NCI-H2171 treated with DMSO at 0.1 percent for 48 hours (cell line): ENCODE measurements at regions not wholly inside any gene's neighbourhood (a gene's known extent, or its start where the extent isn't known, plus 50 kb on each side); places are given as distances from the start of the nearest gene placed in this dataset.
"Not testable (repeated sequence)": the region's sequence is repeated elsewhere in the genome, so short reads cannot be mapped to it uniquely, and the experiment has no call there.

ENCODE experiments used
- DNase-seq: peaks from one replicate; lab custom pipeline; 2025; lab: John Stamatoyannopoulos, UW

- no peak for DNase-seq
Observed at GRCh38 chr10:7108141-7108540, 302.7 kb downstream of the SFMBT2 start.

- no peak for DNase-seq
Observed at GRCh38 chr10:7107285-7107684, 303.5 kb downstream of the SFMBT2 start.

- not testable (repeated sequence) for DNase-seq
Observed at GRCh38 chr10:7104379-7104778, 306.5 kb downstream of the SFMBT2 start.

GRCh38 chr10:7102557-7103349 lies 308.1 kb downstream of the SFMBT2 start:
- DNase-seq: no peak

- no peak for DNase-seq
Observed at GRCh38 chr10:7102084-7102483, 308.8 kb downstream of the SFMBT2 start.

GRCh38 chr10:7101451-7101850 lies 309.4 kb downstream of the SFMBT2 start:
- DNase-seq: no peak

- no peak for DNase-seq
Observed at GRCh38 chr10:7100032-7100702, 310.7 kb downstream of the SFMBT2 start.

GRCh38 chr10:7098160-7098762 lies 312.6 kb downstream of the SFMBT2 start:
- no peak for DNase-seq

- no peak for DNase-seq
Observed at GRCh38 chr10:7094781-7095180, 316.1 kb downstream of the SFMBT2 start.

- no peak for DNase-seq
Observed at GRCh38 chr10:7093368-7093767, 317.5 kb downstream of the SFMBT2 start.

- no peak for DNase-seq
Observed at GRCh38 chr10:7092603-7093002, 318.2 kb downstream of the SFMBT2 start.

- DNase-seq: no peak
Observed at GRCh38 chr10:7090529-7090928, 320.3 kb downstream of the SFMBT2 start.

- no peak for DNase-seq
Observed at GRCh38 chr10:7085913-7086589, 324.8 kb downstream of the SFMBT2 start.

- DNase-seq: no peak
Observed at GRCh38 chr10:7085147-7085912, 325.5 kb downstream of the SFMBT2 start.

- no peak for DNase-seq
Observed at GRCh38 chr10:7084280-7085005, 326.4 kb downstream of the SFMBT2 start.

GRCh38 chr10:7082967-7083366 lies 327.9 kb downstream of the SFMBT2 start:
- DNase-seq: no peak

GRCh38 chr10:7077880-7078279 lies 333.0 kb downstream of the SFMBT2 start:
- no peak for DNase-seq

- DNase-seq: no peak
Observed at GRCh38 chr10:7075851-7076250, 335.0 kb downstream of the SFMBT2 start.

GRCh38 chr10:7075110-7075509 lies 335.7 kb downstream of the SFMBT2 start:
- DNase-seq: no peak

- DNase-seq: no peak
Observed at GRCh38 chr10:7071421-7071820, 339.4 kb downstream of the SFMBT2 start.

GRCh38 chr10:7070950-7071349 lies 339.9 kb downstream of the SFMBT2 start:
- no peak for DNase-seq
